ENCODE measurements at regions not wholly inside any gene's neighbourhood (a gene's known extent, or its start where the extent isn't known, plus 50 kb on each side); places are given as distances from the start of the nearest gene placed in this dataset.

GRCh38 chr10:56902554-56902953, 541.5 kb upstream of the ZWINT start:
- TF ChIP-seq SNAI2 (CRISPR knock-in tag; IDR thresholded peaks at IDR 0.05): no peak
- TF ChIP-seq RARB (CRISPR knock-in tag; IDR thresholded peaks at IDR 0.05): no peak
- TF ChIP-seq TCF4 (CRISPR knock-in tag; IDR thresholded peaks at IDR 0.05; ENCODE audit: borderline replicate concordance): no peak
- no peak for TF ChIP-seq ZC3H10 (CRISPR knock-in tag; IDR thresholded peaks at IDR 0.05)
- no peak for TF ChIP-seq CREB5 (CRISPR knock-in tag; IDR thresholded peaks at IDR 0.05; ENCODE audit: low read depth)
- no peak for TF ChIP-seq PATZ1 (CRISPR knock-in tag; IDR thresholded peaks at IDR 0.05; ENCODE audit: borderline replicate concordance)
- no peak for TF ChIP-seq CSDC2 (CRISPR knock-in tag; IDR thresholded peaks at IDR 0.05)
- TF ChIP-seq ZNF565 (CRISPR knock-in tag; conservative IDR thresholded peaks at IDR 0.05; ENCODE audit: low read depth): no peak
- TF ChIP-seq ISL1 (CRISPR knock-in tag; IDR thresholded peaks at IDR 0.05): no peak
